Lower leg skin (tissue), 4 donors: ENCODE measurements at regions not wholly inside any gene's neighbourhood (a gene's known extent, or its start where the extent isn't known, plus 50 kb on each side); places are given as distances from the start of the nearest gene placed in this dataset.
"Not testable (repeated sequence)": the region's sequence is repeated elsewhere in the genome, so short reads cannot be mapped to it uniquely, and the experiment has no call there.

Experiments
- DNase-seq, 2 donors: peaks; one replicate each; pipeline ENCODE4 v3.0.0-alpha.2; 2019; ENCODE audit warnings: low spot score in 2 of 2
- H3K4me3 ChIP-seq: fragments of 200-600 bp; sonication (generic); 2 replicates; pipeline ENCODE4 v1.5.1; 2017; ENCODE audit warnings: mild to moderate bottlenecking, low read depth; ENCODE audit not compliant: poor library complexity, severe bottlenecking
- POLR2A ChIP-seq, 2 donors: fragments of 450-650 bp; IDR thresholded peaks; one replicate each; pipeline ENCODE4 v1.6.1; 2016 to 2017; ENCODE audit warnings: antibody characterized with exemption in 2 of 2, mild to moderate bottlenecking in 1 of 2, moderate library complexity in 1 of 2
- WGBS, 2 donors: methylation state at CpG; one replicate each; pipeline ENCODE4 v1.1.5; 2018; 5-methylcytosine and 5-hydroxymethylcytosine counted together
- intact Hi-C: fragments of 100-400 bp; cut with DNase I; formaldehyde crosslinking; loops from one replicate; pipeline ENCODE4 v1.15.0; 2023; ENCODE audit warnings: low total_unique reads
- TF ChIP-seq, protein P1 (sequence below), 3 donors: fragments of 450-650 bp; IDR thresholded peaks; one replicate each; pipeline ENCODE4 v1.5.1; 2016; ENCODE audit warnings: antibody characterized with exemption in 3 of 3, mild to moderate bottlenecking in 3 of 3, moderate library complexity in 2 of 3

DNA sequence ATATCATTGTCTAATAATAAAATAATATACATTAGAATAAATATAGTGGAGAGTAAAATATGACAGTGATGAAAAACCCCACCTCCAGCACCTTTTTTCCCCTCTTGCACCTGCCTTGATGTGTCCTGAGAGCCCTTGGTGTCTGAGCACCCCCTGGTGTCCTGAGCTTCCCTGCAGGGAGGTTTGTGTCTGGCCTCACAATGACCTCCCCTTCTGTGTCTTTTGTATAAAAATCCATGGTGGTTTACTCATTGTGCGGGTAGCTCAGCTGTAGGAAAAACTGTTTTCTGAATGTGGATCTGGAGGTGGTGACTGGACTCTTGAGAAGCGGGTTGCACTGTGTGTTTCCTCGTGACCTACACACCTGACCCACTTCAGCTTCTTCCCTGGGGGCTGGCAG lies 636.9 kb downstream of the TMEM121 start:
- intact Hi-C loops, result no loop called here
- TF ChIP-seq POLR2A (IDR thresholded peaks at IDR 0.05), result no peak
- TF ChIP-seq, protein P1, sequence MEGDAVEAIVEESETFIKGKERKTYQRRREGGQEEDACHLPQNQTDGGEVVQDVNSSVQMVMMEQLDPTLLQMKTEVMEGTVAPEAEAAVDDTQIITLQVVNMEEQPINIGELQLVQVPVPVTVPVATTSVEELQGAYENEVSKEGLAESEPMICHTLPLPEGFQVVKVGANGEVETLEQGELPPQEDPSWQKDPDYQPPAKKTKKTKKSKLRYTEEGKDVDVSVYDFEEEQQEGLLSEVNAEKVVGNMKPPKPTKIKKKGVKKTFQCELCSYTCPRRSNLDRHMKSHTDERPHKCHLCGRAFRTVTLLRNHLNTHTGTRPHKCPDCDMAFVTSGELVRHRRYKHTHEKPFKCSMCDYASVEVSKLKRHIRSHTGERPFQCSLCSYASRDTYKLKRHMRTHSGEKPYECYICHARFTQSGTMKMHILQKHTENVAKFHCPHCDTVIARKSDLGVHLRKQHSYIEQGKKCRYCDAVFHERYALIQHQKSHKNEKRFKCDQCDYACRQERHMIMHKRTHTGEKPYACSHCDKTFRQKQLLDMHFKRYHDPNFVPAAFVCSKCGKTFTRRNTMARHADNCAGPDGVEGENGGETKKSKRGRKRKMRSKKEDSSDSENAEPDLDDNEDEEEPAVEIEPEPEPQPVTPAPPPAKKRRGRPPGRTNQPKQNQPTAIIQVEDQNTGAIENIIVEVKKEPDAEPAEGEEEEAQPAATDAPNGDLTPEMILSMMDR (IDR thresholded peaks at IDR 0.05), result no peak
- WGBS, 2 donors, result 49 to 68% methylated on average over 3 of the region's 3 CpGs
- H3K4me3 ChIP-seq, result no peak overlapping the region
- no peak for DNase-seq

DNA sequence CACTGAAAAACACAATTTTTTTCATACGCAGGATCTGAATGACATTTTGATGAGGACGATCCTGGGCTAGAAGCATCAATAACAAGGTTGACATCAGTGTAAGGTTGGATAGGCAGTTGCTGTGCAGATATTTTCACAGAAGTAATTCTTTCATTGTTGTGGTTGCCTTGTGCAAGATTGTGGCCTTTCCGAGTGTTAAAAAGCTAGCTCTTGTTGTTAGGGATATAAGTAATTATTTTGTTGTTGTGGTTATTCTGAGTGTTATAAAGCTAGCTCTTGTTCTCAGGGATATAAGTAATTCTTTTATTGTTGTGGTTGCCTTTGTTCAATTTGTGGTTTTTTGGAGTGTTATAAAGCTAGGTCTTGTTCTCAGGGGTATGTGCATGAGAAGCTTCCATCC lies 637.4 kb downstream of the TMEM121 start:
- 50 to 52% methylated on average over 3 of the region's 3 CpGs for WGBS, 2 donors
- DNase-seq, intact Hi-C loops, H3K4me3 ChIP-seq: not testable (repeated sequence)

DNA sequence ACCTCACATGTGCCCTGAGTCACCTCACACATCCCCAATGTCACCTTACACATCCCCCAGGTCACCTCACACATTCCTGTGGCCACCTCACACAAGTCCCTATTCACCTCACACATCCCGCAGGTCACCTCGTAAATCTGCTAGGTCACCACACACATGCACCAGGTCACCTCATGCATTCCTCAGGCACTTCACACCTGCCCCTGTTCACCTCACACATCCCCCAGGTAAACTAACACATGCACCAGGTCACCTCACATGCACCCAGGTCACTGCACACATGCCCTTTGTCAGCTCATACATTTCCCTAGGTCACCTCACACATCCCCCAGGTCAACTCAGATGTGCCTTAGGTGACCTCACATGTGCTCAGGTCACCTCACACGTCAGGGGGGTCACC lies 639.8 kb downstream of the TMEM121 start:
- intact Hi-C loops, result no loop called here
- DNase-seq, result no peak
- no peak overlapping the region for H3K4me3 ChIP-seq
- WGBS, 2 donors, result 70% methylated on average over 3 of the region's 3 CpGs
- TF ChIP-seq, protein P1 (IDR thresholded peaks at IDR 0.05), result no peak
- TF ChIP-seq POLR2A (IDR thresholded peaks at IDR 0.05), result no peak

DNA sequence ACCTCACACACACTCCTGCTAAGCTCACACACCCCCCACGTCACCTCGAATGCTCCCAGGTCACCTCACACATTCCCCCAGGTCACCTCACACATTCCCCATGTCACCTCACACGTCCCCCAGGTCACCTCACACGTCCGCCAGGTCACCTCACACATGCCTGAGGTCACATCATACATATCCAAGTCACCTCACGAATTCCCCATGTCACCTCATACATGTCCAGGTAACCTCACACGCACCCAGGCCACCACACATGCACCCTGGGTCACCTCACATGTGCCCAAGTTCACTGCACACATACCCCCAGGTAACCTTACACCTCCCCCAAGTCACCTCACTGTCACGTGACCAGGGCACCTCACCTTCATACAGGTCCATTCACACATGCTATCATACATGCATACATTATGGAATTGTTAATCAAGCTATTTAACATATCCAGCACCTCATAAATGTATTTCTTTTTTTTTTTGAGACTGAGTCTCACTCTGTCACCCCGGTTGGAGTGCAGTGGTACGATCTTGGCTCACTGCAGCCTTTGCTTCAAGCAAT lies 640.3 kb downstream of the TMEM121 start:
- H3K4me3 ChIP-seq, result no peak overlapping the region
- 43 to 54% methylated on average over 10 of the region's 10 CpGs for WGBS, 2 donors
- no peak for DNase-seq
- intact Hi-C loops, result no loop called here
- TF ChIP-seq, protein P1 (IDR thresholded peaks at IDR 0.05), result no peak
- TF ChIP-seq POLR2A (IDR thresholded peaks at IDR 0.05), result no peak

DNA sequence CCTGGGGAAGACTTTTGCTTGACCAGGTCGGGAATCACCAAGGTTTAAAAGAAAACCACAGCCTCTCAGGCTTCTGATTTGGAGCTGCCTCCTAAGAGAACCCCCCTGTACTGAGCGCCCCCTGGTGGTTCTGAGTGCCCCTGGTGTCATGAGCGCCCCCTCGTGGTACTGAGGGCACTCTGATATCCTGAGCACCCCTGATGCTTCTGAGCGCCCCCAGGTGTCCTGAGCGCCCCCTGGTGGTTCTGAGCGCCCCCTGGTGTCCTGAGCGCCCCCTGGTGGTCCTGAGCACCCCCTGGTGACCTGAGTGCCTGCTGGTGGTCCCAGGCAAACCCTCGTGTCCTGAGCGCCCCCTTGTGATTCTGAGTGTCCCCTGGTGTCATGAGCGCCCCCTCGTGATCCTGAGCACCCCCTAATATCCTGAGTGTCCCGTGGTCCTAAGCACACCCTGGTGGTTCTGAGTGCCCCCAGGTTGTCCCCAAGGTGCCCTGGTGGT lies 643.8 kb downstream of the TMEM121 start:
- intact Hi-C loops, DNase-seq, H3K4me3 ChIP-seq: not testable (repeated sequence)
- WGBS, 2 donors, result 55 to 93% methylated on average over 5 to 13 of the region's 13 CpGs

DNA sequence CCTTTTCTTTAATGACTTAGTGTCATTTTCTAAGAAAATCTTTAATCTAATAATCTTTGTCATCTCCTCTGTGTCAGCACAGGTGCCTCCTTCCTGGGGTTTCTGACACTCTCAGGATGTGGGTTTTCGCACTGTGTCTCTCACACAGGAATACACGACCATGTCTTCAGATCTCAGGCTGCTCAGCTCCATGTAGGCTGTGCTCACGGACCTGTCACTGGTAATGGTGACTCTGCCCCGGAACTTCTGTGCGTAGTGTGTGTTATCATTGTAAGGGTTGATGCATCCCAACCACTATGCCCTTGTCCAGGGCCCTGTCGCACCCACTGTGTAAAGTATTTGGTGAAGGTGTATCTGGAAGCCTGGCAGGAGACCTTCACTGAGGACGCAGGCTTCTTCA lies 647.8 kb downstream of the TMEM121 start:
- no peak for TF ChIP-seq POLR2A (IDR thresholded peaks at IDR 0.05)
- TF ChIP-seq, protein P1 (IDR thresholded peaks at IDR 0.05), result no peak
- intact Hi-C loops, result no loop called here
- 48 to 50% methylated on average over 7 of the region's 7 CpGs for WGBS, 2 donors
- no peak overlapping the region for H3K4me3 ChIP-seq
- DNase-seq, result no peak

DNA sequence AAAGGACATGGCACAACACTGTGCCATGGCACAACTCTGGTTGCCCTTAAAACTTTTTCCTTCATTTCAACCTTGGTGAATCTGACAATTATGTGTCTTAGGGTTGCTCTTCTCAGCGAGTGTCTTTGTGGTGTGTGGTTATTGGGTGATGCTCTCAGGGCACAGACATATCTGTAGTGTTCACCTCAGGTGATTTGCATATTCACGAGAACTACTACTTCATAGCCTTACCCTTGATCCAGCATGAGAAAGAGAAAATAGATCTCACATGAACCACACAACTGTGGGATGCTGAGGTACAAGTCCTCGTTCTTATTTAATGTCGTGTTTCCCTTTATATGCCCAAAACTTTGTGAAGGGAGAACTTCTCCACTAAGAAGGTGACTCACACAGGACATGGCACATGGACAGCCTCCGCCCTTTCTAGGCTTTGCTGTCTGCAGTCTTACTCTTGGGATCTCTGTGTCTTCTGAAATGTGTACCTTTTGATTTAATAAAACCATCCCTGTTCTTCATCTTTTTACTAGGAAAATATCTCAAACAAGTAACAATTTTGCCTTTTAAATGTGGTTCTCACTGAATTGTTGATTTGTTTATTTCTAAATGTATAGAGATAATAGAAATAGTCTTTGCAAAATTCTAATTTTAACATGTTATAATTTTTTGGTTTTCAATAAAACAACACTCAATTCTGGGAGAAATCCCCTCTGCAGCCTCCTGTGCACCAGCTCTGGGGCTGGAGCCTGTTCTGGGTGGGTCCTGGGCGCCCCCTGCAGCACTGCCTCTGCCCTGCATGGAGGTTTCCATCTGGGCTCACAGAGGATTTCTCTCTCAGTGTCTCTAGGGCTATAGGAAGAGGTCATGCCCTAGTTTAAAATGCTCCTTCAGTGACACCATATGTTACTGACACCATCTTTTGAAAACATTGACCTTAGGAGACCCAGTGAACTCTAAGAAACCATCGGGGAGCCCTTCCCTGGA lies 651.2 kb downstream of the TMEM121 start:
- 44 to 50% methylated on average over 7 of the region's 7 CpGs for WGBS, 2 donors
- H3K4me3 ChIP-seq, intact Hi-C loops, DNase-seq: not testable (repeated sequence)
